GM18951 (cell line): ENCODE measurements at regions not wholly inside any gene's neighbourhood (a gene's known extent, or its start where the extent isn't known, plus 50 kb on each side); places are given as distances from the start of the nearest gene placed in this dataset.
"Not testable (repeated sequence)": the region's sequence is repeated elsewhere in the genome, so short reads cannot be mapped to it uniquely, and the experiment has no call there.

Experiments used
- POLR2A ChIP-seq: IDR thresholded peaks from 4 replicates; pipeline ENCODE4 v1.6.1; 2011; ENCODE audit warnings: mild to moderate bottlenecking; ENCODE audit not compliant: insufficient read length, insufficient read depth; ENCODE audit errors: extremely low read depth
- in situ Hi-C: fragments of 300-500 bp; cut with MboI; formaldehyde crosslinking; loops from one replicate; pipeline ENCODE4 v1.12.0; 2022; ENCODE audit warnings: low sequenced_read_pairs, mixed read lengths, inconsistent platforms; ENCODE audit not compliant: unreplicated experiment

DNA sequence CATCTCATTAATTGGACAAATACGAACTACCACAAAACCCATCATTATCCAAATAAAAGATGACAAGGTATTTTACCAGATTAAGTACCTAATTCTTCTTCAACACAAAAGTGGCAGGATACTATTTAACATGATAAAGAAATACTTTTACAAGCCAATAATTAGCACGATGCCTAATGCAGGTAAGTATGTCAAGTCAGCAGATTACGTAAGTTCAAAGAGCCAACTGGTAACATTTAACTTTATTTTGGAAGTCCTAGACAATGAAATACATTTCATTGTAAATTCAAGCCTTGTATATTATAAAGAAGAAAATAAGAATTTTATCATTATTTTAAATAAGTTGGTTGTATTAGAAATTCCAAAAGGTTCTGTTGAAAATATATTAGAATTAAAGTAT is 535.3 kb upstream of the SOX9 start:
- TF ChIP-seq POLR2A: no peak

DNA sequence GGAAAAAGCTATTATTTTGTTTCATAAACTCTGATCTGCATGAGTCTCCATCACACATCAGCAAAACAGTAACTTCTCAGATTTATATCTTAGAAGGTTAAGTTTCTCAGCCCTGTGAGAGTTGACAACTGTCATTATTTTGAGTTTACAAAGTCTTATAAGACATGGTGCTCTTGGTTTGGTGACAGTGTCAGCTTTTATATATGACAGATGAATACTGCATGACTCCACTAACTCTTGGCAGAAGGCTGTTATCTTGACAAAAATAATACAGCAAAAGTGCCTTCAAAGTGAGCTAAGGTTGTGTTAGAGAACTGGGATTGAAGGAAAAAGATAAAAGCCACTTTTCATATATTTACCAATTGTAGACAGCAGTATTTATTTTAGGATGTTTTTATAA is 528.4 kb upstream of the SOX9 start:
- in situ Hi-C loops: no loop called here

More for the DNA sequence above, 535.3 kb upstream of the SOX9 start:
- in situ Hi-C loops: no loop called here

DNA sequence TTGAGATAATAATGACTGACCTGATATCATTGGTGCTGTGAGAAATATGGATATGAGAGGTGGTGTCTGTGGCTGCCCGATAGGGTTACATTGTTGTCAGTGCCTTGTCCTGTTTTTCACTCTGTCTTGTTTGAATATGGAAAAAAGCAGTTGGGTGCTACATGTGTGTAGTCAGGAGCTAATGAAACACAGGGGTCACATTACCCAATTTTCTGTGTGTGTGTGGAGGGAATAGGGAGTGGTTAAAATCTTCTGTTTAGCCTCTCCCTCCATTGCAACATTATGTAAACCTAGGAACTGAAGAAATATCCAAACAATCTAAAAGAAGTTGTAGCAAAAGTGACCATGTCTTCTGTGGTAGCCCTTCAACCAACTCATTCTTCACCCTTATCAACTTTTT is 527.7 kb upstream of the SOX9 start:
- TF ChIP-seq POLR2A: no peak
- in situ Hi-C loops: no loop called here

More for the DNA sequence above, 528.4 kb upstream of the SOX9 start:
- TF ChIP-seq POLR2A: no peak

GRCh38 chr17:71599583-71599982 is 521.2 kb upstream of the SOX9 start:
- in situ Hi-C loops: not testable (repeated sequence)

GRCh38 chr17:71600137-71600789 is 520.6 kb upstream of the SOX9 start:
- TF ChIP-seq POLR2A: no peak
- in situ Hi-C loops: no loop called here

- no peak for TF ChIP-seq POLR2A
- in situ Hi-C loops: no loop called here
These were observed 518.8 kb upstream of the SOX9 start for GRCh38 chr17:71601894-71602504.

GRCh38 chr17:71613996-71614395 is 506.8 kb upstream of the SOX9 start:
- no peak for TF ChIP-seq POLR2A
- in situ Hi-C loops: no loop called here

GRCh38 chr17:71615820-71616219 is 505.0 kb upstream of the SOX9 start:
- TF ChIP-seq POLR2A: no peak
- in situ Hi-C loops: no loop called here

GRCh38 chr17:71617767-71618166 is 503.1 kb upstream of the SOX9 start:
- in situ Hi-C loops: not testable (repeated sequence)

GRCh38 chr17:71625330-71625729 is 495.5 kb upstream of the SOX9 start:
- in situ Hi-C loops: no loop called here
- TF ChIP-seq POLR2A: no peak

DNA sequence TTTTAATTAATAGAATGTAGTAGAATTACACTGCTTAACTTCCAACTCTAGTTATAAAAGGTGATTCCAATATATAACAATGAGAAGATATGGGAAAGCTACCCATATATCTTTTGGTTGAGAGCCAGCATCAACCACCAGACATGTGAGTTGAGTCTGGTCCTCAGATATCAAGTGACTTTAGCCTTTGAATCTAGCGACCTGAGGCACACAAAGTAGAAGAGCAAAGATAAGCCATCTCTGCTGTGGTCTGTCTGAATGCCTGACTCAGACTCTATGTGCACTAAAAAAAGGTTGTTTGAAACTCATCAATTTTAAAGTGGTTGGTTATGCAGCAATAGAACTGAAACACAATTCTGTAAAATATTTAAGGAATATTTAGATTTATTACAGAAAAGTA is 492.5 kb upstream of the SOX9 start:
- no peak for TF ChIP-seq POLR2A

DNA sequence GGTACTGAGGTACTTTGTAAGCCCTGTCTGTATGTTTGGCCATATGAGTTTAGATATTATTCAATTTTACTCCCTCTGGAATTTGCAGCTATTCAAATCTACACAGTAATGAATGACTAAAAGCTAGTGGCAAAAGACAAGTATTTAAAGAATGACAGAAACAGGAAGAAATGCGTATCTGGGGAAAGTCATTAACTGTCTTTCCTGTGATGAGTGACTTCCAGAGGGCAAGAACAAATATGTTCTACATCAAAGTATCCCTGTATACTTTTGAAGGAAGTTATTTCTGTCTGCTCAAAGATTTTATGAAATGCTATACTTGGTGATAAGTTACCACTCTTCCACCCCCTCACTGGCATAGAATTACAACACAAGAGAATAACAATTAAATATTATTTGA is 489.3 kb upstream of the SOX9 start:
- in situ Hi-C loops: no loop called here
- TF ChIP-seq POLR2A: no peak

More for the DNA sequence above, 492.5 kb upstream of the SOX9 start:
- in situ Hi-C loops: no loop called here

DNA sequence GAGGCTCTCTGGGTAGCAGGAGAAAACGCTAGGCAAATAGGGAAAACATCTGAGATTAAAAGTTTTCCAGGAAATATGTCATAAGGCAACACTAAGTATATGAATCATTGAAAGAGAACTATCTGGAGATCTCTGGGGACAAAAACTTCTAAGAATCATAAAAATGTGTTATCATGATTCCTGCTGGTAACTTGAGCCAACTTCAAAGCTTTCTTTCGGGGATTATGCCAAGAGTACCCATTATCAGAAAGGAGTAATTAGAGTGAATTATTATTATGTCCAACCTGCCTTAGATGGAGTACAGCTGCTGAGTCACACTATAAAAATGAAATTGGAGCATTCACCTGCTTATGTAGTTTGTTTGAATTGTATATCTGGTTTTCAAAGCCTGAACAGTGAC is 488.5 kb upstream of the SOX9 start:
- in situ Hi-C loops: no loop called here
- no peak for TF ChIP-seq POLR2A

DNA sequence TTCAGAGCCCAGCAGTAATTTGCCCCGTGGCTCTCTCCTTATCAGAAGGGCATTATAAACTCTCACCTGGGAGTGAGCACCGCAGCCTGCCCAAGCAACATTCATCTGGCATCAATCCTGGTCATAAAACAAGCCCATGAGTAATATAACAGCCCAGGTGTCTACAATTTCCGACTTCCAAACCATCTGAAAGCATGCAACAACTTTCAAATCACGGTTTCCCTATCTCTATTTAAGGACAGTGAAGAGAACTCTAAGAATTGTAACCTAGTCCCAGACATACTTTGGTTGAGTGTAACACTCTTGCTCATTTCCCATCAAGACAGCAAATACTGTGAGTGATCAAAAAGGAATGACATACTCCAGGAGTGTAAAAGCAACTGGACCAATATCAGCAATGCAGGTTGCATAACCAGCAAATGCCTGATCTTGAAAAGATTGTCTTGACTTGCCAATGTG is 487.4 kb upstream of the SOX9 start:
- no peak for TF ChIP-seq POLR2A
- in situ Hi-C loops: no loop called here
